Kidney capillary endothelial cell (primary cell): ENCODE measurements at regions not wholly inside any gene's neighbourhood (a gene's known extent, or its start where the extent isn't known, plus 50 kb on each side); places are given as distances from the start of the nearest gene placed in this dataset.
"Not testable (repeated sequence)": the region's sequence is repeated elsewhere in the genome, so short reads cannot be mapped to it uniquely, and the experiment has no call there.

Source experiments
- DNase-seq: peaks from one replicate; pipeline ENCODE4 v3.0.0-alpha.2; 2018; ENCODE audit warnings: low spot score

GRCh38 chr20:6715401-6715941 is 52.0 kb upstream of the BMP2 start:
- DNase-seq, result no peak

- DNase-seq, result no peak
These were observed 53.2 kb upstream of the BMP2 start for GRCh38 chr20:6714279-6714711.

- no peak for DNase-seq
These were observed 55.4 kb upstream of the BMP2 start for GRCh38 chr20:6711951-6712649.

GRCh38 chr20:6709910-6710595 is 57.4 kb upstream of the BMP2 start:
- DNase-seq, result no peak

- DNase-seq, result no peak
These were observed 59.5 kb upstream of the BMP2 start for GRCh38 chr20:6708010-6708409.

- DNase-seq, result no peak
These were observed 60.1 kb upstream of the BMP2 start for GRCh38 chr20:6707321-6707831.

GRCh38 chr20:6705926-6706548 is 61.4 kb upstream of the BMP2 start:
- no peak for DNase-seq

- DNase-seq, result no peak
These were observed 62.2 kb upstream of the BMP2 start for GRCh38 chr20:6705106-6705766.

GRCh38 chr20:6704132-6704861 is 63.2 kb upstream of the BMP2 start:
- DNase-seq, result peak; percentile 30

- no peak for DNase-seq
These were observed 63.8 kb upstream of the BMP2 start for GRCh38 chr20:6703656-6704055.

- no peak for DNase-seq
These were observed 64.4 kb upstream of the BMP2 start for GRCh38 chr20:6703047-6703446.

GRCh38 chr20:6702144-6702543 is 65.3 kb upstream of the BMP2 start:
- DNase-seq, result peak; percentile 24

- DNase-seq, result peak; percentile 67
These were observed 66.7 kb upstream of the BMP2 start for GRCh38 chr20:6700563-6701329.

- DNase-seq, result peak; percentile 71
These were observed 67.4 kb upstream of the BMP2 start for GRCh38 chr20:6699921-6700562.

- DNase-seq, result no peak
These were observed 68.8 kb upstream of the BMP2 start for GRCh38 chr20:6698723-6699122.

GRCh38 chr20:6698056-6698455 is 69.4 kb upstream of the BMP2 start:
- no peak for DNase-seq

GRCh38 chr20:6697228-6697972 is 70.1 kb upstream of the BMP2 start:
- no peak for DNase-seq

- no peak for DNase-seq
These were observed 71.5 kb upstream of the BMP2 start for GRCh38 chr20:6696001-6696400.

- not testable (repeated sequence) for DNase-seq
These were observed 73.7 kb upstream of the BMP2 start for GRCh38 chr20:6693808-6694198.
